ENCODE measurements at regions not wholly inside any gene's neighbourhood (a gene's known extent, or its start where the extent isn't known, plus 50 kb on each side); places are given as distances from the start of the nearest gene placed in this dataset.

DNA sequence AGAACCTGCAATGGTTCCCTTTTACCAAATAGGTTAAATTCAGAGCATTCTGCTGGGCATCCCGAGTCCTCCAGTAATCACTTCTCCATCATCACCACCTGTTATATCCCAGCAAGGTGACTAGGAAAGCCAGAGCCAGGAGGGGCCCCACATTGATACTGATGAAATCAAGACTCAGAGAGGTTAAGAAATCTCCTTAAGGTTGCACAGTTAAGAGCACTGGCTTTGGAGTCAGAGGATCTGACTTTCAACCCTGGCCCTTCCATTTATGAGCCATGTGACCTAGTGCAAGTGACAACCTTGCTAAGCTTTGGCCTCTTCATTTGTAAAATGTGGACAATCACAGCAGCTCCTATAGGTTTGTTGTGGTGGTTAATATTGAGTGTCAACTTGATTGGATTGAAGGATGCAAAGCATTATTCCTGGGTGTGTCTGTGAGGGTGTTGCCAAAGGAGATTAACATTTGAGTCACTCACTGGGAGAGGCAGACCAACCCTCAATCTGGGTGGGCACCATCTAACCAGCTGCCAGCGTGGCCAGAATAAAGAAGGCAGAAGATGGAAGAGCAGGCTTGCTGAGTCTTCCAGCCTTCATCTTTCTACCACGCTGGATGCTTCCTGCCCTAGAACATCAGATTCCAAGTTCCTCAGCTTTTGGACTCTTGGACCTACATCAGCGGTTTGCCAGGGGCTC, 194.2 kb upstream of the ASIC2 start:
- no peak for TF ChIP-seq SMARCE1 (IDR thresholded peaks at IDR 0.05; ENCODE audit: borderline replicate concordance)
- TF ChIP-seq, protein P1, sequence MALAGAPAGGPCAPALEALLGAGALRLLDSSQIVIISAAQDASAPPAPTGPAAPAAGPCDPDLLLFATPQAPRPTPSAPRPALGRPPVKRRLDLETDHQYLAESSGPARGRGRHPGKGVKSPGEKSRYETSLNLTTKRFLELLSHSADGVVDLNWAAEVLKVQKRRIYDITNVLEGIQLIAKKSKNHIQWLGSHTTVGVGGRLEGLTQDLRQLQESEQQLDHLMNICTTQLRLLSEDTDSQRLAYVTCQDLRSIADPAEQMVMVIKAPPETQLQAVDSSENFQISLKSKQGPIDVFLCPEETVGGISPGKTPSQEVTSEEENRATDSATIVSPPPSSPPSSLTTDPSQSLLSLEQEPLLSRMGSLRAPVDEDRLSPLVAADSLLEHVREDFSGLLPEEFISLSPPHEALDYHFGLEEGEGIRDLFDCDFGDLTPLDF (CRISPR knock-in tag; IDR thresholded peaks at IDR 0.05): no peak

Measured in HepG2 (cell line).